NCI-H2029 (cell line): ENCODE measurements at regions not wholly inside any gene's neighbourhood (a gene's known extent, or its start where the extent isn't known, plus 50 kb on each side); places are given as distances from the start of the nearest gene placed in this dataset.

ENCODE experiments used
- DNase-seq: peaks from one replicate; lab custom pipeline; 2025; lab: John Stamatoyannopoulos, UW

GRCh38 chr13:107252428-107252827 lies 684.5 kb upstream of the ARGLU1 start:
- no peak for DNase-seq

- DNase-seq: no peak
Observed at GRCh38 chr13:107252021-107252420, 684.1 kb upstream of the ARGLU1 start.

DNA sequence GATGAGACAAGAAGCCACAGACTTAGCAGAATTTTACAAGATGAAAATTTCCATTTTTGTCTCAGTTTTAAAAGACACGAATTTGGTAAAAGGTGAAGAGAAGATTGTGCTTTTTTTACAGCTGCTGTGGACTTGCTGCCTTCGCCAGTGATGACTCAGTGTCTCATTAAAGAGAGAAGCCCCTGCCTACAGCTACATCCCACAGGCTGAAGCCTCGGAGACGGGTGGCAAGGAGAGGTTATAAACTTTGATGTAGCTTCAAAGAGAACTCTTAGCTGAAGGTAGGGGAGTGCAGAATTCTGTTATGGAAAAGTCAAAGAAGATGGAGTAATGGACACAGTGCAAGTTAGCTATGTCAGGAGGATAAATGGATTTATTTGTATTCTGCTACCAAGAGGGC lies 683.4 kb upstream of the ARGLU1 start:
- no peak for DNase-seq

DNA sequence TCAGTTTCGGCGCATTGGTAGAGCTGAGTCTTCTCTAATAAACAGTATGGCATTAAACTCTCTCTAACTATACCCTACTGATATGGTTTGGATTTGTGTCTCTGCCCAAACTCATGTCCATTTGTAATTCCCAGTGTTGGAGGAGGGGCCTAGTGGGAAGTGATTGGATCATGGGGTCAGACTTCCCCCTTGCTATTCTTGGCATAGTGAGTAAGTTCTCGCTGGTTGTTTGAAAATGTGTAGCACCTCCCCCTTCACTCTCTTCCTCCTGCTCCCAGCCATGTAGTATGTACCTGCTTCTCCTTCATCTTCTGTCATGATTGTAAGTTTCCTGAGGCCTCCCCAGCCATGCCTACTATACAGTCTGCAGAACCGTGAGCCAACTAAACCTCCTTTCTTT lies 682.7 kb upstream of the ARGLU1 start:
- DNase-seq: no peak

- no peak for DNase-seq
Observed at GRCh38 chr13:107244241-107244640, 676.3 kb upstream of the ARGLU1 start.

DNA sequence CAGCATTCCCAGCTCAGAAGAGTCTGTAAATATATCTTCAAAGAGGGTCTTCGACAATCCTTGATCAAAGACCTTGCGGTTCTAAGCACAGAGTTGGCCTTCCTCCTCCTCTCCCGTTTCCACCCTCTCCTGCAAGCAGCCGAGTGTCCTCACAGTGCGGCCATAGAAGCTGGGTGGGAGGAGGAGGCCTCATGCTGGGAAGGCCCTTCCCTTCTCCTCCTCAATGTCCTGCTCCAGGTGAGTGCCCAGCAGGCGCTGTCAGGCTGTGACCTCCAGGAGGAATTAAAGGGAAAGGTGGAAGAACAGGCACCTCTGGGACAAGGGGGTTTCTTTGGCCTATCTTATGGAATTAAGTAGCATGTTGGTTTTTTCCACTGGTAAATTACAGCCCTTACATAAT lies 674.2 kb upstream of the ARGLU1 start:
- no peak for DNase-seq

GRCh38 chr13:107241381-107241780 lies 673.4 kb upstream of the ARGLU1 start:
- no peak for DNase-seq

DNA sequence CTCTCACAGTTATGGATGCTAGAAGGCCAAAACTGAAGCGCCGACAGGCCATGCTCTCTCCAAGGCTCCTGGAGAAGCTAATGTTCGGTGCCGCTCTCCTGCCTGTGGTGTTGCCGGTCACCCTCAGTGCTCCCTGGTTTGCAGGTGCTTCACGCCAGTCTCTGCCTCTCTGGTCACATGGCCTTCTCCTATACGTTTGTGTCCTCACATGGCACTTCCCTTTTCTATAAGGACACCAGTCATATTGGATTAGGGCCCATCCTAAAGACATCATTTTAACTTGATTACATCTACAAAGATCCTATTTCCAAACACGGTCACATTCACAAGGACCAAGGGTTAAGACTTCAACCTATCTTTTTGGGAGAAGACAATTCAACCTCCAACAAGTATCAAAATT lies 671.3 kb upstream of the ARGLU1 start:
- DNase-seq: no peak

DNA sequence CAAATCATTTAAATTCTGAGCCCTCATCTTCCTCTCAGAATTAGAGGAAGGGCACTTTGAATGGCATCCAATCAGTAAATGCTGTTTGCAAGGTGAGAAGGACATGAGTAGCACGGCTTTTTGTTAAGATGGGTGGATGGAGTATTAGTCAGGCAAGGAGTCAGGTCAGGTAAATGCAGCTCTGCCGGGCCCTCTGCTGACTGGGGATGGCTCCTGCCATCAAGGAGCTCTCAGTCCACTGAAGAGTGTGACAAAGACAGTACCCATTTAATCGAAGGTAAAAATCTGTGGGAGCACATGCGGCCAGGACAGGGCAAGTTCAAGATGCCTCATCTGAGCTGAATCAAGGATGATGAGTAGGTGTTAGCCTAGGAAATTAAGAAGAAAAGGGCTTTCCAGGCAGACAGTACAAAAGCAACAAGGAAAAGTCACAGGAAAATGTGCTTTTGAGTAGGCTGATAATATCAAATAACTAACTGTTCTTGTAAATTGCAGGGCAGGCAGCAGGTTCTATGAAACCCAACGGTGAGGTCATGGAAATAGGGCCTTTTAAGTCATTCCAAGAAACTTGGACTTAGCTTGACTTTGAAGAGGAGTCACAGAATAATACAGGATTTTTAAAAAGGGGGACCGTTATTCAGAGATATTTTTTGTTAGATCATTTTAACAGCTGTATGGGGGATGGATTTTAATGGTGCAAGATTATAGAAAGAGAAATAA lies 670.5 kb upstream of the ARGLU1 start:
- no peak for DNase-seq

DNA sequence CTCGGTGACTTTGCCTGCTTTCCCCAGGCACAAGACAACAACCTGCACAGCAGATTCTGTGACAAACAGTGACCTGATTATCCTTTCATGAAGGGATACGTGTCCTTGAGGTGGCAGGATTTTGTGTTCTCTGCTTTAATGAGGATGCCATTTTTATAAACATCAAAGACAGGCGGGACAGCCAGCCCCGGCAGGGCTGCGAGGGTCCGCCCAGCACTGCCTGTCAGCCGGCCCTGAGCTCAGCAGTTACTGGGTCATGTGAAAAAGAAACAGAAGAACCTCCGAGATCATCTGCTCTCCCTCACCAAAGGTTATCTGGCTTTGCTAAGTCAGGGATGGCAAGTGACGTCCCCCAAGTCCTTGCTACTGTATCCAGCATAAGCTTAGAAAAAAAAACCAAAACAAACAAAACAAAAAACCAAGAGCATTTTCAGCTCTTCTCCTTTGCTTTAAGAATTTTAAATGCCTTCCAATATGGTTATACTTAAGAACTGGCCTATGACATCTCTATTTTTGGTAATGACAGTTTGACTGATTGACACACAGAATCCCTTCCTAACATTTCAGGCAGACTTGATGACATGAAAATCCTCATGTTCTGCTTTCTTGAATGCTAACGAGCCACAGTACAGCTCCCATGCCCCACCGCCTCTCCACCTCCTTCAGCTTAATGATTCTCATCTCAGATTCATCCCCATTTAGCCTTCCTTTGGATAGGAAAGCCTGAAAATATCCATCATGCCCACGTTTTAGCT lies 666.6 kb upstream of the ARGLU1 start:
- DNase-seq: no peak

- DNase-seq: no peak
Observed at GRCh38 chr13:107233541-107233940, 665.6 kb upstream of the ARGLU1 start.

DNA sequence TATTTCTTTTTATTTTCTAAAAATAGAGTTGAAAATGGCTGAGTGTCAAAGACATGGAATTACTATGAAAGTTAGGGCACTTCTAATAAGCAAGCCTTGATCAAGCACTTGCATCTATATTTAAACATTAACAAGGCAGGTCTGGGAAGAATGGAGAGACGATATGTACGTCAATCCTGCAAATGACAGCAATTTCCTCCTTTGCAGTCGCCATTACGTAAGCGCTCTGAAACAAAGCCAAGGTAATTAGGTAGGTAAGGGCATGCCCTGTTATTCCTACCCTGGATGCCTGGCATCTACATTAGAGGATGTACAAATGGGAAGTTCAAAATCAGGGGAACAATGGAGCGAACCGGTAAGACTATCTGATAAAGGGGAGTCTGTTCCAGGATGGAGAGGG lies 664.0 kb upstream of the ARGLU1 start:
- DNase-seq: peak; percentile 74

- DNase-seq: no peak
Observed at GRCh38 chr13:107223867-107224266, 655.9 kb upstream of the ARGLU1 start.

DNA sequence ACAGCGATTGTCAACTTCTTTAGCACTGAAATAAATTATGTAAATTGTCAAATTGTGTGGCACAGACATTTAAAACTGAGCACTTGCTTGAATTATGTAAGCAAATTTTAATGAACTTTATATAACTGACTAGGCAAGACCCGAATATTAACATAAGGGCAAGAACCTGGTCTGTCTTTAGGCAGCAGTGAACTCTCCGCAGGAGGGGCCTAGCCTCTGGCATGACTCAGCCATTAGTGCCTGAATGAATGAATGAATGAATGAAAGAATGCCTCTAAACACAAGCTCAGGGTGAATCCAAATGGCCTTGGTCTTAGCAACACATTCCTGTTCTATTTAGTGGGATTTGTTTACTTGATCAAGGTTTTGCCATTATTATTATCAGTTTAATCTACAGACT lies 654.7 kb upstream of the ARGLU1 start:
- no peak for DNase-seq

GRCh38 chr13:107220245-107220644 lies 652.3 kb upstream of the ARGLU1 start:
- DNase-seq: no peak

DNA sequence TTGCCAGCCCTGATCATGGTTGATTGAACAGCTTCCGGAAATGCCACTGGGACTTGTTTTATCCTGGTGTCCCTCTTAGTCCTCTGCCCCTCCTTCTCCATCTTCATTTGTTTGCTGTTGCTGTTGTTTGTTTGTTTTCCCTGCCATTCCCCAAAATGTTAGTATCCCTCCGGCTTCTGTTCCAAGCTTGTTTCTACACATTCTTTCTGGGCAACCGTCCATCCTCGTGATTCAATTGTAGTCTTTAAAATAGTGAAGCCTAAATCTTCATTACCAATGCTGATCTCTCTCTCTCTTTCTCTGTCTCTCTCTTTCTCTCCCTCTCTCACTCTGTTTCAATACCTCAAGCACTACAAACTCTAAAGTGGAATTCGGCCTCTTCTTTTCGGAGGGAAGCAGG lies 649.3 kb upstream of the ARGLU1 start:
- DNase-seq: peak; percentile 67

DNA sequence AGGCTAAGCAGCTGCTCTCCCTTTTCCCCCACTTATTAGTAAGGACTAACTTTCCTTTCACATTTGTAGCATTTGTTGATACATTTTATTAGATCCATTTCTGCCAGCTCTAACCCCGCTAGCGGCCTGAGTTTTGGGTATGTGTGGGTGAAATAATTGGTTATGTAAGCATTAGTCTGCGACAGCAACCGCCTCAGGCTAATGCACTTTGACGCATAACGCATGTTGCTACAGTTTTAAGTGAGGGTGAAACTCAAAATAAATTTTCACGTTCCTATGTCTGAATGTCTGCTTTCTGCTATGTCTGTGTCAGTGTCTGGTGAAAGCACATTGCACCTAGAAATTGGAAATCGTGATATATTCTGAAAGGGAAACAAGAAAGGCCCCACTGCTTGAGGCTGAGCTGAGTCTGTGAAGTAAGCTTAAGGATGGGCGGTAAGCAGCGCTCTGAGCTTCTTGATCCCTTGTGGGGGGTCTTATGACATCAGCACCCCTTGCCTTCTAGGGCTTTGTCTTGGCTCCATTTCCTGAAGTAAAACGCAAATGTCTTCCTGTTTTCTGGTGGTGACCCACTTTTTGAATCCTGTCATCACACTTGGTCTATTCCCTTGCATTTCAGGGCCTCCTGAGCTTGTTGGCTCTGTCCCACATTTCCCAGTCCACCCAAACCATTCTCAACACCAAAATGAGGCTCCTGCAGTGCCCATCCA lies 648.3 kb upstream of the ARGLU1 start:
- DNase-seq: no peak

- DNase-seq: peak; percentile 70
Observed at GRCh38 chr13:107211073-107211472, 643.1 kb upstream of the ARGLU1 start.

DNA sequence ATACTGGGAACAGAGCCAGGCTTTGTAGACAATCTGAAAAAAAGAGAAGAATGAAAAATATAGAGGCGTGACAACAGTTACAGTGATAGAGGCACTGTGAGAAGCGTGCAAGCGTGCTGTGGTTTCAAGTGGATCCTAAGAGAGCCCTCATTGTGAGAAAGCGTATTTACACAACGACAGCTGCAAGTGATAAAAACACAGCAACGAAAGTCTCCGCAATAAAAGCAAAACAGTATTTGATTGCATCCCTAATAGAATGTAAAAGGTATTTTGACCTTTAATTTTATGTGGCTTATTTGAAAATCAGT lies 642.7 kb upstream of the ARGLU1 start:
- DNase-seq: peak; percentile 88

DNA sequence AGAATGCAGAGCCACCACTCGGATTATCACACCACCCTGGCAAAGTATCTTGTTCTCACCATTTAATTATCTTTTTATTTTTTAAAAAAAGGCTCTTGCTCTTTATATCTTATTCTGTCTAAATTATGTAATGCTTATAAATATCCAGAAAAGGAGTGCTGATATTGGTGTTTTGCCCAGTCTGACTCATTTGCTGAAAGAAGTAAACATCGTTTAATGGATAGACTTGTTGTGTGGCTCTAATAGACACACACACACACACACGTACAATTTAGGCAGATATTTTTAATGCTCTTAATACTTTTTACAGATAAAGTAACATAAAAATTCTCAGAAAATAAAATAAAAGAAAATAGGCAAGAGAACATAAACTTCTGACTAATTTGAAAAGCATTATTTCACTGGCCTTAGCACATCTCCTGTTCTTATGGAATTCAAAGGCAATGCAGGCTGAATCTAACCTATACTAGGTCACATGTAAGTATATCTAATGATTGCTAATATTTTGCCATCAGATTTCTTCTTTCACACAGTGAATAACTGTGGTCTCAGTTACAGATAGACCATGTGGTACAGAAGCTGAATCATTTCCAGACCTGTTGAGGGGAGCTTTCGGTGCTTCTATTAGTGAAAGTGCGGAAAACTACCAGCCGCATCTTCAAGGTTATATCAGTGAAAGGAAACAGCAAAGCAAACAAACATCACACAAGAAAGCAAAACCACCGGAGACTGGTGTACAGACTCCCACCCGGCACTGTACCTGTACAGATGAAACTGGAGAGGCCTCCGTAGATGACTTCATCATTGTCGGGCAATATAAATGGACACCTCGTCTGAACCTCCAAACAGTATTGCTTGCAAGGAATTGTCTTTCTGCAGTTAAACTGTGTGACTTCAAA lies 642.1 kb upstream of the ARGLU1 start:
- DNase-seq: peak; percentile 14

DNA sequence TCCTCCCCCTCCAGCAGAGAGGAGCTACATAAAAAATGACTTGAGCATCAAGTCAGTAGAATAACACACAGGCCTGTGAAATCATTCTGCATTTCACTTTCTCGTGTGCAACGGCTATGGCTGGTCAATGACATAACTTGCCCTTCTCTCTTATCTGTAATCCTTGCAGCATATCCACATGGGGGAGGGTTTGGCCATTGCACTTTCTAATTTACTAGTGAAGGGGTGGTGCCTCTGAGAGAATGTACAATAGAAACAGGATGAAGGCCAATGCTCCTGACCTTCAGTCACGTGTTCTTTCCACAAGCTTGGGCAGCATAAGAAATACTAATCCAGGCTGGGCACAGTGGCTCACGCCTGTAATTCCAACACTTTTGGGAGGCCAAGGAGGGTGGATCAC lies 641.0 kb upstream of the ARGLU1 start:
- no peak for DNase-seq
